Mucosa of descending colon (tissue), 3 donors: ENCODE measurements at regions not wholly inside any gene's neighbourhood (a gene's known extent, or its start where the extent isn't known, plus 50 kb on each side); places are given as distances from the start of the nearest gene placed in this dataset.
"Not testable (repeated sequence)": the region's sequence is repeated elsewhere in the genome, so short reads cannot be mapped to it uniquely, and the experiment has no call there.

Experiments
- ATAC-seq: fragments of 200-7000 bp; cut with Tn5 transposase; one replicate; pipeline ENCODE4 v1.9.1; 2020; ENCODE audit warnings: mild to moderate bottlenecking, moderate library complexity
- DNase-seq, 3 donors: peaks; one replicate each; pipeline ENCODE4 v3.0.0-alpha.2; 2020
- H3K36me3 ChIP-seq: fragments of 200-600 bp; one replicate; pipeline ENCODE4 v1.8.0; 2021; ENCODE audit warnings: low read depth, mild to moderate bottlenecking
- H3K4me1 ChIP-seq: fragments of 200-600 bp; one replicate; pipeline ENCODE4 v1.8.0; 2021; ENCODE audit warnings: low read depth, mild to moderate bottlenecking
- H3K4me3 ChIP-seq: fragments of 200-600 bp; one replicate; pipeline ENCODE4 v1.8.0; 2021; ENCODE audit warnings: mild to moderate bottlenecking
- H3K9me3 ChIP-seq: fragments of 200-600 bp; one replicate; pipeline ENCODE4 v1.8.0; 2021; ENCODE audit warnings: mild to moderate bottlenecking
- CTCF ChIP-seq: fragments of 200-600 bp; IDR thresholded peaks from one replicate; pipeline ENCODE4 v1.8.0; 2022; ENCODE audit warnings: antibody characterized with exemption, mild to moderate bottlenecking
- intact Hi-C, 2 donors: fragments of 100-400 bp; cut with DNase I in 1 of 2; cut with micrococcal nuclease in 1 of 2; formaldehyde crosslinking; loops; one replicate each; pipeline versions ENCODE4 v1.11.0 to v1.11.1; 2022; cut with DNase I, micrococcal nuclease
- donor health status: DM: no; HTN: no; CAD: no; lungs with moderate emphysema.
- donor health status: DM: no; HTN: no; CAD: no.
- donor health status: DM: no; HTN: yes; CAD: no.

DNA sequence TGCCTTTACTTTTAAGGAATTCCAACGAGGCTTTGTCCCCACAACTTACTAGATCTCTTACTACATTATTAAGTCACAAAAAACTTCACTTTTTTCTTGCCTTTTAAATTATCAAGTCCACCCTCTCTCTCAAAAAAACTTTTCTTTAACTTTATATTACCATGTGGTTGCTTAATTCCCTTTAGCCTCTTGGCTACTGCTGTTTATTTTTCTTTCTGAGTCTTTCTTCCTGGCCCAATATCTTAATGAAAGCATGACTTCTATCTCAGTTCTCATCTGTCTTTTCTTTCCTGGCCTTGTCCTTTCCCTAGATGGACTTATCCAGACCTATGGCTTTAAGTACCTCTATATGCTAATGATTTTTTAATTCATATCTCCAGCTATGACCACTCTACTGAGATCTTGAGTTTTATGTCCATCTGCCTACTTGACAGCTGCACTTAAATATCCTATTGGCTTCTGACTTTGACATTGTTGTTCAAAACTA, 710.5 kb downstream of the RFPL4B start:
- no peak overlapping the region for H3K4me3 ChIP-seq
- DNase-seq (no peak), ATAC-seq (no peak)
- no peak for TF ChIP-seq CTCF
- H3K36me3 ChIP-seq: no peaks in the 10 kb centered on the region
- H3K4me1 ChIP-seq: no peaks in the 10 kb centered on the region
- H3K9me3 ChIP-seq: no peaks in the 10 kb centered on the region
- intact Hi-C loops: no loop called here

GRCh38 chr6:113060664-113061063, 713.5 kb downstream of the RFPL4B start:
- no peaks in the 10 kb centered on the region for H3K4me1 ChIP-seq
- no peak for DNase-seq
- no peak overlapping the region for H3K4me3 ChIP-seq
- TF ChIP-seq CTCF: no peak
- no peaks in the 10 kb centered on the region for H3K36me3 ChIP-seq
- intact Hi-C loops: no loop called here
- no peak for ATAC-seq
- H3K9me3 ChIP-seq: no peaks in the 10 kb centered on the region

DNA sequence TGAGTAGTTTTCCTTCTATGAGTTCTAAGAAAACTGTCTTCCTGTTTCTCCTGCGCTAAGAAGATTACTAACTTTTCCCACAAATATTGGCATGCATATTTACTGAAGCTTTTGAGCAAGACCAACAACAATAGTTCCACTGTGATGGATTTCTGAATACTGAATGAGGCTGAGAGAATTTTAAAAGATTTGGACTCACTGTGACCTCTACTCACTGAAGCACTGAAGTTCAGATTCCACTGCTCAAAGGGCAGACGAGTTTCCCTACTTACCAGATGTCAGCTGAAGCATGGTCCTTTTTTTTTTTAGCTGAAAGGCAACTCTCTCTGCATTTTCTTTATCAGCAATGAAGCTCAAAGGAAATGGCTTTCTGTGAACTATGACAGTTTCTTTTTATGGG, 718.5 kb downstream of the RFPL4B start:
- ATAC-seq (no peak), DNase-seq (no peak)
- intact Hi-C loops: no loop called here

DNA sequence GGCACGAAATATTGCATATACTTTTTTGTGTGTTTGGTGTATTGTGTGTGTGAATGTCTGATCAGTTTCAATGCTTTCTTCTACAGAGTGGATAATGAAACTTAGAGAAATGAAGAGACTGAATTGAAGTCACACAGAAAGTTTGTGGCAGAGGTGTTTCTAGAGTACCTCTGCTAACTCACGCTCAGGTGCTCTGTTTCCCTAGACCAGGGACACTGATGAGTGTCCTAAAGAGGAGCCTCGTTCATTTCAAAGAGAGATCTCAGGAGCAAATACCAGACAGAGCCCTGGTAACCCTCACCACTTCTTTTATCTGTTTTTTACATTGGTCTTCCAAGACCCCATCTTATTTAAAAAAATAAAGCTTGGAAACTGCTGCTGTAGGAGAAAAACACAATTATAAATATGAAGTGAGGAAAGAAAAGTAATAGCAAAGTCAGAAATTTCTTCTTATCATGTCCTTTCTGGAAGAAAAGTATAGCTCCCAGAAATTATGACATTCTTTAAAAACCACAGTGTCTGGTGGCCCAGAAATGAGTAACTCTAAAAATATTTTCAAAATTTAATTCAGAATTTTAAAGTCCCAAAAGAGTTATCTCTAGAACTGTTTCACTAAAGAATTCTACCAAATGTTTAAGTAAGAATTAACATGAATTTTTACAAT, 720.6 kb downstream of the RFPL4B start:
- no peak for ATAC-seq
- H3K4me3 ChIP-seq: no peak overlapping the region
- no peak for DNase-seq
- TF ChIP-seq CTCF: no peak
- no peaks in the 10 kb centered on the region for H3K9me3 ChIP-seq
- no peaks in the 10 kb centered on the region for H3K36me3 ChIP-seq
- no peaks in the 10 kb centered on the region for H3K4me1 ChIP-seq
- intact Hi-C loops: no loop called here

More for the DNA sequence above, 718.5 kb downstream of the RFPL4B start:
- H3K9me3 ChIP-seq: no peaks in the 10 kb centered on the region
- no peak for TF ChIP-seq CTCF
- H3K4me3 ChIP-seq: no peak overlapping the region
- H3K4me1 ChIP-seq: no peaks in the 10 kb centered on the region
- no peaks in the 10 kb centered on the region for H3K36me3 ChIP-seq

DNA sequence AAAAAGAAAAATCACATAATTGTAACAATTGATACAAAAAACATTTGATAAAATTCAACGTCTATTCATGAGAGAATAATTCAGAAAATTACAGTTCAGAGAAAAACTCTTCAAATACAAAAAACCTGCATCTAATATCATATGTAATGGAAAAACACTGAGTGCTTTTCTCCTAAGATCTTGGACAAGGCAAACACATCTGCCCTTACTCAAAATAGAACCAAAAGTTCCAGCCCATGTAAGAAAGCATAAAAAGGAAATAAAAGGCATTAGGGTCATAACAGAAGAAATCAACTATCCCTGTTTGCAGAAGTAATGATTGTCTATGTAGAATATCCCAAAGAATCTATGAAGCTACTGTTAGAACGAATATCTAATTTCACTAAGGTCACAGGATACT, 721.4 kb downstream of the RFPL4B start:
- no peak overlapping the region for H3K4me3 ChIP-seq
- no peaks in the 10 kb centered on the region for H3K9me3 ChIP-seq
- intact Hi-C loops: no loop called here
- ATAC-seq (no peak), DNase-seq (no peak)
- no peaks in the 10 kb centered on the region for H3K36me3 ChIP-seq
- TF ChIP-seq CTCF: no peak
- H3K4me1 ChIP-seq: no peaks in the 10 kb centered on the region

- H3K4me1 ChIP-seq, H3K36me3 ChIP-seq, H3K9me3 ChIP-seq, H3K4me3 ChIP-seq, intact Hi-C loops, DNase-seq, ATAC-seq: not testable (repeated sequence)
Measured at GRCh38 chr6:113070681-113071080, 723.6 kb downstream of the RFPL4B start.
